Uterus (tissue), 2 donors: ENCODE measurements at regions not wholly inside any gene's neighbourhood (a gene's known extent, or its start where the extent isn't known, plus 50 kb on each side); places are given as distances from the start of the nearest gene placed in this dataset.

Experiments used
- CTCF ChIP-seq, 4 experiments: fragments of 200-600 bp in 2 of 4; fragments of 450-650 bp in 2 of 4; sonication (generic) in 2 of 4; IDR thresholded peaks; one replicate each; pipeline ENCODE4 v1.5.1; 2016 to 2019; ENCODE audit warnings: antibody characterized with exemption in 4 of 4, mild to moderate bottlenecking in 2 of 4, moderate library complexity in 1 of 4
- POLR2A ChIP-seq, 2 donors: fragments of 450-650 bp; IDR thresholded peaks; one replicate each; pipeline ENCODE4 v1.6.1; 2016; ENCODE audit warnings: antibody characterized with exemption in 2 of 2, mild to moderate bottlenecking in 1 of 2, moderate library complexity in 1 of 2

- TF ChIP-seq CTCF (IDR thresholded peaks at IDR 0.05) (no peak), POLR2A (IDR thresholded peaks at IDR 0.05) (no peak)
These were observed 116.3 kb downstream of the HS3ST1 start for GRCh38 chr4:11312389-11312788.
